GM23248 (cell line): ENCODE measurements at regions not wholly inside any gene's neighbourhood (a gene's known extent, or its start where the extent isn't known, plus 50 kb on each side); places are given as distances from the start of the nearest gene placed in this dataset.

Source experiments
- DNase-seq: peaks from one replicate; pipeline ENCODE4 v3.0.0-alpha.2; 2015
- H2AFZ ChIP-seq: fragments of 200-600 bp; sonication (generic); 2 replicates; pipeline ENCODE4 v1.6.1; 2016; ENCODE audit warnings: antibody characterized with exemption
- H3F3A ChIP-seq: fragments of 200-600 bp; sonication (generic); 2 replicates; pipeline ENCODE4 v1.6.1; 2016; ENCODE audit warnings: mild to moderate bottlenecking, antibody characterized with exemption, mixed run types; ENCODE audit not compliant: insufficient read depth
- H3K27ac ChIP-seq: fragments of 200-600 bp; sonication (generic); 2 replicates; pipeline ENCODE4 v1.5.1; 2016; ENCODE audit warnings: mild to moderate bottlenecking
- H3K27me3 ChIP-seq: fragments of 200-600 bp; sonication (generic); replicated peaks from 2 replicates; pipeline ENCODE4 v1.6.1; 2016; ENCODE audit warnings: mild to moderate bottlenecking; ENCODE audit not compliant: insufficient read depth
- H3K36me3 ChIP-seq: fragments of 200-600 bp; sonication (generic); 2 replicates; pipeline ENCODE4 v1.6.1; 2016; ENCODE audit warnings: low read depth, mild to moderate bottlenecking
- H3K4me1 ChIP-seq: fragments of 200-600 bp; sonication (generic); 2 replicates; pipeline ENCODE4 v1.6.1; 2016; ENCODE audit warnings: mild to moderate bottlenecking; ENCODE audit not compliant: insufficient read depth
- H3K4me2 ChIP-seq: fragments of 200-600 bp; sonication (generic); one replicate; pipeline ENCODE4 v1.6.1; 2016; ENCODE audit warnings: mild to moderate bottlenecking; ENCODE audit not compliant: unreplicated experiment
- H3K4me3 ChIP-seq: fragments of 200-600 bp; sonication (generic); 2 replicates; pipeline ENCODE4 v1.5.1; 2016; ENCODE audit warnings: mild to moderate bottlenecking
- H3K79me2 ChIP-seq: fragments of 200-600 bp; sonication (generic); 2 replicates; pipeline ENCODE4 v1.6.1; 2016; ENCODE audit warnings: mild to moderate bottlenecking; ENCODE audit not compliant: insufficient read depth
- H3K9ac ChIP-seq: fragments of 200-600 bp; sonication (generic); 2 replicates; pipeline ENCODE4 v1.6.1; 2016; ENCODE audit warnings: mild to moderate bottlenecking
- H3K9me2 ChIP-seq: fragments of 200-600 bp; sonication (generic); 2 replicates; pipeline ENCODE4 v1.6.1; 2016; ENCODE audit warnings: mixed run types, mild to moderate bottlenecking, moderate library complexity; ENCODE audit not compliant: insufficient read depth
- H3K9me3 ChIP-seq: fragments of 200-600 bp; sonication (generic); one replicate; pipeline ENCODE4 v1.6.1; 2017; ENCODE audit warnings: low read depth
- H4K20me1 ChIP-seq: fragments of 200-600 bp; sonication (generic); 2 replicates; pipeline ENCODE4 v1.6.0; 2016; ENCODE audit not compliant: insufficient read depth
- EZH2 ChIP-seq: fragments of 200-600 bp; sonication (generic); IDR thresholded peaks from 2 replicates; pipeline ENCODE4 v1.6.1; 2018; ENCODE audit warnings: antibody characterized with exemption, mild to moderate bottlenecking; ENCODE audit not compliant: insufficient read depth, poor library complexity, severe bottlenecking
- EZH2phosphoT487 ChIP-seq: fragments of 200-600 bp; sonication (generic); IDR thresholded peaks from 2 replicates; pipeline ENCODE4 v1.6.1; 2018; ENCODE audit warnings: antibody characterized with exemption, moderate library complexity, mild to moderate bottlenecking, low read depth; ENCODE audit not compliant: insufficient read depth
- WGBS, 2 experiments: methylation state at CpG; one replicate each; pipeline ENCODE4 v1.1.6; 2015 to 2017; ENCODE audit warnings: low lambda C conversion rate in 2 of 2, low coverage in 1 of 2; ENCODE audit errors: missing lambda C conversion rate in 2 of 2; 5-methylcytosine and 5-hydroxymethylcytosine counted together
- in situ Hi-C: fragments of 300-500 bp; cut with MboI; formaldehyde crosslinking; loops from 2 replicates; pipeline ENCODE4 v1.15.0; 2020

- no peak overlapping the region for H3K27ac ChIP-seq
- DNase-seq, result no peak
- no peaks in the 10 kb centered on the region for H4K20me1 ChIP-seq
- 0 to 3% methylated on average over 1 of the region's 1 CpG for WGBS, 2 experiments
- H3K27me3 ChIP-seq, result peaks cover 2% of the 10 kb centered on the region; the same call in 1 of the 2 replicates
- H3F3A ChIP-seq, result no peaks in the 10 kb centered on the region
- H3K9me2 ChIP-seq, result no peaks in the 10 kb centered on the region
- H3K4me1 ChIP-seq, result no peaks in the 10 kb centered on the region
- H3K9me3 ChIP-seq, result no peaks in the 10 kb centered on the region
- H3K9ac ChIP-seq, result no peak overlapping the region
- in situ Hi-C loops, result no loop called here
- H3K79me2 ChIP-seq, result no peaks in the 10 kb centered on the region
- no peak overlapping the region for H2AFZ ChIP-seq
- no peak overlapping the region for H3K4me2 ChIP-seq
- H3K4me3 ChIP-seq, result no peak overlapping the region
- H3K36me3 ChIP-seq, result no peaks in the 10 kb centered on the region
- no peak for TF ChIP-seq EZH2phosphoT487
- TF ChIP-seq EZH2, result no peak
Measured at GRCh38 chr2:107078584-107078983, 192.6 kb upstream of the ST6GAL2 start.

DNA sequence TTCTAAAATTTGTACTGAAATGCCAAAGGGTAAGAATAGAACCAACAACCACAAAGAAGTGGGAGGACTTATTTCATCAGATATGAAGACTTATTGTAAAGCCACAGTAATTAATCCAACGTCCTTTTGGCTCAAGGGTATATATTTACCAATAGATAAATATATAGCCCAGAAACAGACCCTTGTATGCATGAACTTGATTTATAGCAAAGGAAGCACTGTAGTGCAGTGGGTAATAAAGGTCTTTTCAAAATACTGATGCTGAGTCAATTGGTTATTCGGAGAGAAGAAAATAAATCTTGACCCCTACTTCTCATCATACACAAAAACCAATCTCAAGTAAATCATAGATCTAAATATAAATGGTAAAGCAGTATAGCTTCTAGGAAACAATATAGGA, 200.5 kb upstream of the ST6GAL2 start:
- WGBS, 2 experiments, result 5 to 17% methylated on average over 2 of the region's 2 CpGs
- H3K79me2 ChIP-seq, result no peaks in the 10 kb centered on the region
- no peaks in the 10 kb centered on the region for H3F3A ChIP-seq
- no peaks in the 10 kb centered on the region for H3K9me2 ChIP-seq
- no peaks in the 10 kb centered on the region for H3K9me3 ChIP-seq
- H4K20me1 ChIP-seq, result no peaks in the 10 kb centered on the region
- H3K27me3 ChIP-seq, result peaks cover 11% of the 10 kb centered on the region; the same call in 1 of the 2 replicates
- H3K36me3 ChIP-seq, result no peaks in the 10 kb centered on the region
- no peak for TF ChIP-seq EZH2phosphoT487
- TF ChIP-seq EZH2, result no peak
- H3K4me3 ChIP-seq, result no peak overlapping the region
- no peak overlapping the region for H2AFZ ChIP-seq
- no peaks in the 10 kb centered on the region for H3K4me1 ChIP-seq
- in situ Hi-C loops, result no loop called here
- no peak overlapping the region for H3K4me2 ChIP-seq
- H3K27ac ChIP-seq, result no peak overlapping the region
- no peak for DNase-seq
- H3K9ac ChIP-seq, result no peak overlapping the region

DNA sequence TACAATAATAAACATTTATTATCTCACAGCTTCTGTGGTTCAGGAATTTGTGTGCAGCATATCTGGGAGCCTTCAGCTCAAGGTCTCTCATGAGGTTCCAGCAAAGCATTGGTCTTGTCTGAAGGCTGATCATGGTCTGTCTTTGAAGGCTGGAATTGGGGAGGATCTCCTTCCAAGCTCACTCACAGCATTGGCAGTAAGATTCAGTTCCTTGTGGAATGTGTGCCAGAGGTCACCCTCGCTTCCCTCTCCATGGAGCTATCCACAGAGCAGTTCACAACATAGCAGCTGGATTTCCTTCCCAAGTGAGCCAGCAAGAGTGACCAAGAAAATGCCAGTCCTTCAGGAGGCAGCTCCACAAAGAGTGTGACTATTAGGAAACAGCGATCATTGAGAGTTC, 202.2 kb upstream of the ST6GAL2 start:
- Histone ChIP-seq H3K4me3 (no peak overlapping the region), H3K4me2 (no peak overlapping the region), H3K4me1 (no peaks in the 10 kb centered on the region), H2AFZ (no peak overlapping the region), H3K9me2 (no peaks in the 10 kb centered on the region), H3K9me3 (no peaks in the 10 kb centered on the region), H3K27ac (no peak overlapping the region), H3K9ac (no peak overlapping the region), H3F3A (no peaks in the 10 kb centered on the region), H3K36me3 (no peaks in the 10 kb centered on the region), H3K79me2 (no peaks in the 10 kb centered on the region), H3K27me3 (peaks cover 11% of the 10 kb centered on the region; the same call in 1 of the 2 replicates), H4K20me1 (no peaks in the 10 kb centered on the region)
- no peak for TF ChIP-seq EZH2phosphoT487
- no peak for TF ChIP-seq EZH2
- 17 to 24% methylated on average over 2 of the region's 2 CpGs for WGBS, 2 experiments
- no peak for DNase-seq
- in situ Hi-C loops, result no loop called here

DNA sequence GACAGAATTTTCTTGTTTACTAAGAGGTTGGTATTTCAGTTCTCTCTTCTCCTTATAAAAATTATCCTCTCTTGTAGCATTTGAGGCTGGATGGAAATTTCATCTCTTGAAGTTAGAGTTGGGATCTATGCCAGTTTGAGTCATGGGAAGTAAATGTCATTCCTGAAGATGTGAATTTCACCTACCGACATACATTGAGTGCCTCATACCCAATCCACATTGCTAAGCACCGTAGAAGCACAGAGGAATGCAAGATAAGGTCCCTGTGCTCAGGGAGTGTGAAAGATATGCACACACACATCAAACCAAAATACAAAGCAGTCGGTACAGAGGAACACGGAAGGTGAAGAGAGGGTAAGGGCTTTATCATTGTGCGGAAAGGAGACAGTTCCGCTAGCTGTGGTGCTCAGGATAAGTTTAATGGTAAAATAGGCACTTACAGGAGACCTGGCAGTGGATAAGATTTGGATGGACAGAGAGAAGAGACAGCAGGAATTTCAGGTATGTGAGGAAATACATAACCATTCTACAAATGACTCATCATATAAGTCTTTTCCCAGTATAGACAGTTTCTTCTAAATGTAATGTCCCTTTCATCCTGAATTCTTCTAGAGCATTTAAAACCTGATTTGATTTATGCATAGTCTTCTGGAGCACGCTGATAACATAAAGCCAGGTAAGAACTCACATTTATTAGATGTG, 205.3 kb upstream of the ST6GAL2 start:
- no peak for DNase-seq
- Histone ChIP-seq H3K79me2 (no peaks in the 10 kb centered on the region), H3K9ac (no peak overlapping the region), H3K27ac (no peak overlapping the region), H3K4me3 (no peak overlapping the region), H3K9me2 (no peaks in the 10 kb centered on the region), H2AFZ (no peak overlapping the region), H3K9me3 (no peaks in the 10 kb centered on the region), H3K36me3 (no peaks in the 10 kb centered on the region), H4K20me1 (no peaks in the 10 kb centered on the region), H3K4me2 (no peak overlapping the region), H3K27me3 (no peaks in the 10 kb centered on the region), H3F3A (no peaks in the 10 kb centered on the region), H3K4me1 (no peaks in the 10 kb centered on the region)
- in situ Hi-C loops, result no loop called here
- no peak for TF ChIP-seq EZH2phosphoT487
- TF ChIP-seq EZH2, result no peak
- WGBS, 2 experiments, result 54 to 60% methylated on average over 7 of the region's 7 CpGs
